ENCODE measurements at regions not wholly inside any gene's neighbourhood (a gene's known extent, or its start where the extent isn't known, plus 50 kb on each side); places are given as distances from the start of the nearest gene placed in this dataset.

GRCh38 chr11:121385688-121386087 is 66.4 kb upstream of the SORL1 start (continued):
- TF ChIP-seq ZSCAN5A (tag by site-specific recombination; IDR thresholded peaks at IDR 0.05) = no peak
- no peak for TF ChIP-seq OSR2 (tag by site-specific recombination; IDR thresholded peaks at IDR 0.05)
- TF ChIP-seq ZNF157 (tag by site-specific recombination; IDR thresholded peaks at IDR 0.05) = no peak
- no peak for TF ChIP-seq ZNF335 (tag by site-specific recombination; conservative IDR thresholded peaks at IDR 0.05)
- no peak for TF ChIP-seq PRDM10 (tag by site-specific recombination; IDR thresholded peaks at IDR 0.05)
- TF ChIP-seq ZNF645 (tag by site-specific recombination; IDR thresholded peaks at IDR 0.05) = no peak

All from HEK293 (cell line).